ENCODE measurements at regions not wholly inside any gene's neighbourhood (a gene's known extent, or its start where the extent isn't known, plus 50 kb on each side); places are given as distances from the start of the nearest gene placed in this dataset.

DNA sequence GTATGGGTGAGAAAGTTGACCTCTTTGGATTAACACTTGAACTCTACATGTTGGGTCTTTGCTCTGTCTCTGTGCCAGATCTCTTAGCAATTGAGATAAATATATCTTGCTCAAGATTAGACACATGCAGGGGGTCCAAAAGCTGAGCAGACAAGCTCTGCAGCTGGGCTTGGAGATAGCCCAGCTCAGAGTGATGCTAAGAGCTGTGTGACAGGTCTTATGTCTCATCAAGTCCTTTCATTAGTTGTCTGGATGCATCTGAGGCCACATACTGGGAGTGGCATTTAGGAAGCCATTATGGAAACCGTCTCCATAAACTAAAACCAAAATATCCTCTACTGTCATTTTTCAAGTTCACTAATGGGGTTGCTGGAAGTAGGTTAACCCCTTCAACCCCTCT lies 289.4 kb upstream of the DUSP10 start:
- Histone ChIP-seq H3K4me2 (ENCODE audit: low read length) (no peak overlapping the region), H3K79me2 (ENCODE audit: control insufficient read depth, low read length) (no peaks in the 10 kb centered on the region), H3K4me3 (ENCODE audit: low read length) (no peak overlapping the region), H3K4me1 (ENCODE audit: control insufficient read depth, low read length) (no peaks in the 10 kb centered on the region), H3F3A (ENCODE audit: control insufficient read depth, insufficient read depth) (no peaks in the 10 kb centered on the region), H3K9me2 (replicated peaks; ENCODE audit: control insufficient read depth, low read length) (no peaks in the 10 kb centered on the region), H3K27me3 (ENCODE audit: control insufficient read depth, low read length) (no peaks in the 10 kb centered on the region), H3K27ac (ENCODE audit: low read depth, low read length) (no peak overlapping the region), H4K20me1 (ENCODE audit: control insufficient read depth, insufficient read depth, low read depth, low read length) (no peaks in the 10 kb centered on the region), H3K36me3 (ENCODE audit: control insufficient read depth, low read length) (no peaks in the 10 kb centered on the region), H3K9me3 (ENCODE audit: control insufficient read depth, insufficient read depth, low read length) (no peaks in the 10 kb centered on the region)
- no peak for TF ChIP-seq CTCF (IDR thresholded peaks at IDR 0.05; ENCODE audit: low read depth, low read length, poor library complexity, severe bottlenecking)
- TF ChIP-seq EZH2phosphoT487 (IDR thresholded peaks at IDR 0.05; ENCODE audit: borderline replicate concordance, low read length): no peak

- Histone ChIP-seq H3K79me2 (ENCODE audit: control insufficient read depth, low read length) (no peaks in the 10 kb centered on the region), H3K27me3 (ENCODE audit: control insufficient read depth, low read length) (no peaks in the 10 kb centered on the region), H3K4me3 (ENCODE audit: low read length) (no peak overlapping the region), H3K36me3 (ENCODE audit: control insufficient read depth, low read length) (no peaks in the 10 kb centered on the region), H3K9me3 (ENCODE audit: control insufficient read depth, insufficient read depth, low read length) (no peaks in the 10 kb centered on the region), H3F3A (ENCODE audit: control insufficient read depth, insufficient read depth) (no peaks in the 10 kb centered on the region), H3K4me2 (ENCODE audit: low read length) (no peak overlapping the region), H4K20me1 (ENCODE audit: control insufficient read depth, insufficient read depth, low read depth, low read length) (no peaks in the 10 kb centered on the region), H3K4me1 (ENCODE audit: control insufficient read depth, low read length) (no peaks in the 10 kb centered on the region), H3K9me2 (replicated peaks; ENCODE audit: control insufficient read depth, low read length) (no peaks in the 10 kb centered on the region), H3K27ac (ENCODE audit: low read depth, low read length) (no peak overlapping the region)
- TF ChIP-seq EZH2phosphoT487 (IDR thresholded peaks at IDR 0.05; ENCODE audit: borderline replicate concordance, low read length) (no peak), CTCF (IDR thresholded peaks at IDR 0.05; ENCODE audit: low read depth, low read length, poor library complexity, severe bottlenecking) (no peak)
Measured at GRCh38 chr1:222028676-222029075, 286.8 kb upstream of the DUSP10 start.

- Histone ChIP-seq H3K9me3 (ENCODE audit: control insufficient read depth, insufficient read depth, low read length) (no peaks in the 10 kb centered on the region), H3K9me2 (replicated peaks; ENCODE audit: control insufficient read depth, low read length) (no peaks in the 10 kb centered on the region), H3K4me2 (ENCODE audit: low read length) (no peak overlapping the region), H4K20me1 (ENCODE audit: control insufficient read depth, insufficient read depth, low read depth, low read length) (no peaks in the 10 kb centered on the region), H3F3A (ENCODE audit: control insufficient read depth, insufficient read depth) (no peaks in the 10 kb centered on the region), H3K4me3 (ENCODE audit: low read length) (no peak overlapping the region), H3K79me2 (ENCODE audit: control insufficient read depth, low read length) (no peaks in the 10 kb centered on the region), H3K36me3 (ENCODE audit: control insufficient read depth, low read length) (no peaks in the 10 kb centered on the region), H3K27me3 (ENCODE audit: control insufficient read depth, low read length) (no peaks in the 10 kb centered on the region), H3K4me1 (ENCODE audit: control insufficient read depth, low read length) (no peaks in the 10 kb centered on the region), H3K27ac (ENCODE audit: low read depth, low read length) (no peak overlapping the region)
- TF ChIP-seq EZH2phosphoT487 (IDR thresholded peaks at IDR 0.05; ENCODE audit: borderline replicate concordance, low read length) (no peak), CTCF (IDR thresholded peaks at IDR 0.05; ENCODE audit: low read depth, low read length, poor library complexity, severe bottlenecking) (no peak)
Measured at GRCh38 chr1:222028116-222028515, 286.2 kb upstream of the DUSP10 start.

GRCh38 chr1:222026280-222026679 lies 284.4 kb upstream of the DUSP10 start:
- TF ChIP-seq EZH2phosphoT487 (IDR thresholded peaks at IDR 0.05; ENCODE audit: borderline replicate concordance, low read length) (no peak), CTCF (IDR thresholded peaks at IDR 0.05; ENCODE audit: low read depth, low read length, poor library complexity, severe bottlenecking) (no peak)
- Histone ChIP-seq H3K27me3 (ENCODE audit: control insufficient read depth, low read length) (no peaks in the 10 kb centered on the region), H3K36me3 (ENCODE audit: control insufficient read depth, low read length) (no peaks in the 10 kb centered on the region), H3F3A (ENCODE audit: control insufficient read depth, insufficient read depth) (no peaks in the 10 kb centered on the region), H4K20me1 (ENCODE audit: control insufficient read depth, insufficient read depth, low read depth, low read length) (no peaks in the 10 kb centered on the region), H3K4me3 (ENCODE audit: low read length) (no peak overlapping the region), H3K27ac (ENCODE audit: low read depth, low read length) (no peak overlapping the region), H3K79me2 (ENCODE audit: control insufficient read depth, low read length) (no peaks in the 10 kb centered on the region), H3K4me1 (ENCODE audit: control insufficient read depth, low read length) (no peaks in the 10 kb centered on the region), H3K9me3 (ENCODE audit: control insufficient read depth, insufficient read depth, low read length) (no peaks in the 10 kb centered on the region), H3K9me2 (replicated peaks; ENCODE audit: control insufficient read depth, low read length) (no peaks in the 10 kb centered on the region), H3K4me2 (ENCODE audit: low read length) (no peak overlapping the region)
